Stimulated activated naive CD8-positive, alpha-beta T cell treated with anti-CD3 and anti-CD28 coated beads, Interleukin-15, amount 100 ng/mL, for 72 hours (primary cell): ENCODE measurements at regions not wholly inside any gene's neighbourhood (a gene's known extent, or its start where the extent isn't known, plus 50 kb on each side); places are given as distances from the start of the nearest gene placed in this dataset.
A peak's percentile ranks its signal among the peaks of the same experiment; 100 is the strongest.
"Not testable (repeated sequence)": the region's sequence is repeated elsewhere in the genome, so short reads cannot be mapped to it uniquely, and the experiment has no call there.

ENCODE experiments used
- ATAC-seq: fragments of 150-1000 bp; cut with Tn5 transposase; 2 replicates; pipeline ENCODE4 v1.10.0; 2021; ENCODE audit warnings: mild to moderate bottlenecking, moderate library complexity
- DNase-seq, 2 donors: peaks; one replicate each; pipeline ENCODE4 v3.0.0; 2021 to 2022
- H3K27ac Mint-ChIP-seq, 2 donors: one replicate each; pipeline ENCODE4 v1.8.0; 2022; ENCODE audit warnings: mild to moderate bottlenecking in 2 of 2, mixed read lengths in 2 of 2, moderate library complexity in 2 of 2
- H3K27me3 Mint-ChIP-seq: one replicate; pipeline ENCODE4 v1.8.0; 2022; ENCODE audit warnings: mixed read lengths
- H3K4me1 Mint-ChIP-seq: one replicate; pipeline ENCODE4 v1.8.0; 2022; ENCODE audit warnings: mild to moderate bottlenecking, mixed read lengths
- H3K4me3 Mint-ChIP-seq, 2 donors: one replicate each; pipeline ENCODE4 v1.8.0; 2022; ENCODE audit warnings: mild to moderate bottlenecking in 2 of 2, mixed read lengths in 2 of 2, moderate library complexity in 1 of 2
- H3K9me3 Mint-ChIP-seq, 2 donors: one replicate each; pipeline ENCODE4 v1.8.0; 2022; ENCODE audit warnings: mixed read lengths in 2 of 2

- no peak overlapping the region for H3K27ac Mint-ChIP-seq
- DNase-seq (no peak), ATAC-seq (no peak)
- no peak overlapping the region for H3K4me3 Mint-ChIP-seq
- no peaks in the 10 kb centered on the region for H3K4me1 Mint-ChIP-seq
- no peaks in the 10 kb centered on the region for H3K27me3 Mint-ChIP-seq
- H3K9me3 Mint-ChIP-seq, result peaks cover 0 to 21% of the 10 kb centered on the region in 2 donors
Observed at GRCh38 chr3:155995525-155996370, 124.6 kb upstream of the KCNAB1 start.

- no peak overlapping the region for H3K4me3 Mint-ChIP-seq
- ATAC-seq (no peak), DNase-seq (no peak)
- peaks cover 0 to 21% of the 10 kb centered on the region in 2 donors for H3K9me3 Mint-ChIP-seq
- no peaks in the 10 kb centered on the region for H3K4me1 Mint-ChIP-seq
- H3K27ac Mint-ChIP-seq, result no peak overlapping the region
- no peaks in the 10 kb centered on the region for H3K27me3 Mint-ChIP-seq
Observed at GRCh38 chr3:155996882-155997281, 123.5 kb upstream of the KCNAB1 start.

GRCh38 chr3:155998173-155998572 lies 122.2 kb upstream of the KCNAB1 start:
- H3K9me3 Mint-ChIP-seq, result peaks cover 0 to 21% of the 10 kb centered on the region in 2 donors
- H3K4me1 Mint-ChIP-seq, DNase-seq, H3K4me3 Mint-ChIP-seq, H3K27me3 Mint-ChIP-seq, ATAC-seq, H3K27ac Mint-ChIP-seq: not testable (repeated sequence)

GRCh38 chr3:156005736-156006135 lies 114.6 kb upstream of the KCNAB1 start:
- ATAC-seq, result no peak
- H3K4me1 Mint-ChIP-seq, result no peaks in the 10 kb centered on the region
- no peak for DNase-seq
- H3K9me3 Mint-ChIP-seq, result no peaks in the 10 kb centered on the region
- H3K4me3 Mint-ChIP-seq, result no peak overlapping the region
- peaks cover 13% of the 10 kb centered on the region for H3K27me3 Mint-ChIP-seq
- no peak overlapping the region for H3K27ac Mint-ChIP-seq

GRCh38 chr3:156010829-156011228 lies 109.5 kb upstream of the KCNAB1 start:
- DNase-seq (no peak), ATAC-seq (no peak)
- H3K4me1 Mint-ChIP-seq, result no peaks in the 10 kb centered on the region
- H3K9me3 Mint-ChIP-seq, result no peaks in the 10 kb centered on the region
- no peak overlapping the region for H3K4me3 Mint-ChIP-seq
- no peak overlapping the region for H3K27ac Mint-ChIP-seq
- peaks cover 10% of the 10 kb centered on the region for H3K27me3 Mint-ChIP-seq

- ATAC-seq (no peak), DNase-seq (no peak)
- Mint-ChIP-seq H3K9me3 (no peaks in the 10 kb centered on the region), H3K27me3 (peaks cover 10% of the 10 kb centered on the region), H3K27ac (no peak overlapping the region), H3K4me3 (no peak overlapping the region), H3K4me1 (no peaks in the 10 kb centered on the region)
Observed at GRCh38 chr3:156014489-156014888, 105.9 kb upstream of the KCNAB1 start.

- no peak for ATAC-seq
- no peaks in the 10 kb centered on the region for H3K9me3 Mint-ChIP-seq
- no peak overlapping the region for H3K4me3 Mint-ChIP-seq
- no peak overlapping the region for H3K27ac Mint-ChIP-seq
- peaks cover 8% of the 10 kb centered on the region for H3K27me3 Mint-ChIP-seq
- no peaks in the 10 kb centered on the region for H3K4me1 Mint-ChIP-seq
- no peak for DNase-seq
Observed at GRCh38 chr3:156016902-156017301, 103.5 kb upstream of the KCNAB1 start.

- no peak for DNase-seq
- H3K27me3 Mint-ChIP-seq, result peaks cover 2% of the 10 kb centered on the region
- no peak for ATAC-seq
- no peaks in the 10 kb centered on the region for H3K9me3 Mint-ChIP-seq
- H3K27ac Mint-ChIP-seq, result no peak overlapping the region
- no peaks in the 10 kb centered on the region for H3K4me1 Mint-ChIP-seq
- H3K4me3 Mint-ChIP-seq, result no peak overlapping the region
Observed at GRCh38 chr3:156017352-156018030, 102.9 kb upstream of the KCNAB1 start.

GRCh38 chr3:156024904-156025533 lies 95.4 kb upstream of the KCNAB1 start:
- ATAC-seq, result no peak
- Mint-ChIP-seq H3K4me3 (no peak overlapping the region), H3K4me1 (no peaks in the 10 kb centered on the region), H3K27me3 (peaks cover 8% of the 10 kb centered on the region), H3K27ac (no peak overlapping the region), H3K9me3 (no peaks in the 10 kb centered on the region)
- DNase-seq, result no peak

GRCh38 chr3:156029208-156029607 lies 91.2 kb upstream of the KCNAB1 start:
- Mint-ChIP-seq H3K4me3 (no peak overlapping the region), H3K9me3 (no peaks in the 10 kb centered on the region), H3K27me3 (peaks cover 8% of the 10 kb centered on the region), H3K27ac (no peak overlapping the region), H3K4me1 (no peaks in the 10 kb centered on the region)
- DNase-seq (no peak), ATAC-seq (no peak)

- ATAC-seq (no peak), DNase-seq (no peak)
- Mint-ChIP-seq H3K4me3 (no peak overlapping the region), H3K4me1 (no peaks in the 10 kb centered on the region), H3K9me3 (no peaks in the 10 kb centered on the region), H3K27me3 (no peaks in the 10 kb centered on the region), H3K27ac (peak overlapping the region in 1 of 2 donors; percentile 36)
Observed at GRCh38 chr3:156030723-156031122, 89.7 kb upstream of the KCNAB1 start.

- no peak for ATAC-seq
- Mint-ChIP-seq H3K27ac (no peak overlapping the region), H3K9me3 (no peaks in the 10 kb centered on the region), H3K4me3 (no peak overlapping the region), H3K27me3 (no peaks in the 10 kb centered on the region), H3K4me1 (no peaks in the 10 kb centered on the region)
- no peak for DNase-seq
Observed at GRCh38 chr3:156033428-156033827, 87.0 kb upstream of the KCNAB1 start.

- Mint-ChIP-seq H3K27me3 (peaks cover under 1% of the 10 kb centered on the region), H3K4me3 (no peak overlapping the region), H3K27ac (no peak overlapping the region), H3K9me3 (no peaks in the 10 kb centered on the region), H3K4me1 (no peaks in the 10 kb centered on the region)
- DNase-seq, result no peak
- ATAC-seq, result no peak
Observed at GRCh38 chr3:156035158-156035557, 85.2 kb upstream of the KCNAB1 start.

GRCh38 chr3:156036258-156037053 lies 83.9 kb upstream of the KCNAB1 start:
- Mint-ChIP-seq H3K9me3 (no peaks in the 10 kb centered on the region), H3K4me1 (no peaks in the 10 kb centered on the region), H3K4me3 (no peak overlapping the region), H3K27me3 (peaks cover 8% of the 10 kb centered on the region), H3K27ac (no peak overlapping the region)
- ATAC-seq (no peak), DNase-seq (no peak)

GRCh38 chr3:156037356-156037755 lies 83.0 kb upstream of the KCNAB1 start:
- Mint-ChIP-seq H3K4me3 (no peak overlapping the region), H3K4me1 (no peaks in the 10 kb centered on the region), H3K9me3 (no peaks in the 10 kb centered on the region), H3K27me3 (peaks cover 8% of the 10 kb centered on the region), H3K27ac (no peak overlapping the region)
- ATAC-seq, result no peak
- no peak for DNase-seq
